Prostate gland (tissue), 2 donors: ENCODE measurements at regions not wholly inside any gene's neighbourhood (a gene's known extent, or its start where the extent isn't known, plus 50 kb on each side); places are given as distances from the start of the nearest gene placed in this dataset. TPM values are rescaled to one million over a fixed set of nuclear protein-coding genes. Genes with fewer than 3 reads are reported as not detected.

ENCODE experiments used
- microRNA-seq: library from miRNA; unstranded; fragments of <30 nt; microRNA quantifications from one replicate; pipeline ENCODE4, GENCODE V29; 2016
- small RNA-seq, 2 donors: library from RNA; depleted of rRNA; stranded (forward); fragments of <200 nt; gene quantifications; one replicate each; pipeline ENCODE3, GENCODE V24; 2016

Small RNAs in the stretch of these regions (microRNA-seq; reads per million reads assigned to microRNA genes)
- gene MIR8068 = not detected

Small RNAs in the stretch of these regions (small RNA-seq; reads per million reads assigned to genes)
- gene MIR8068 (0 reads per million in 2 donors), gene RN7SL240P (0 reads per million in 2 donors)
